HG03521 (cell line): ENCODE measurements at regions not wholly inside any gene's neighbourhood (a gene's known extent, or its start where the extent isn't known, plus 50 kb on each side); places are given as distances from the start of the nearest gene placed in this dataset.
"Not testable (repeated sequence)": the region's sequence is repeated elsewhere in the genome, so short reads cannot be mapped to it uniquely, and the experiment has no call there.

Source experiments
- ATAC-seq: cut with Tn5 transposase; IDR thresholded peaks from one replicate; pipeline ENCODE4 v1.9.1; 2021; ENCODE audit warnings: mild to moderate bottlenecking, moderate library complexity; ENCODE audit not compliant: unreplicated experiment

DNA sequence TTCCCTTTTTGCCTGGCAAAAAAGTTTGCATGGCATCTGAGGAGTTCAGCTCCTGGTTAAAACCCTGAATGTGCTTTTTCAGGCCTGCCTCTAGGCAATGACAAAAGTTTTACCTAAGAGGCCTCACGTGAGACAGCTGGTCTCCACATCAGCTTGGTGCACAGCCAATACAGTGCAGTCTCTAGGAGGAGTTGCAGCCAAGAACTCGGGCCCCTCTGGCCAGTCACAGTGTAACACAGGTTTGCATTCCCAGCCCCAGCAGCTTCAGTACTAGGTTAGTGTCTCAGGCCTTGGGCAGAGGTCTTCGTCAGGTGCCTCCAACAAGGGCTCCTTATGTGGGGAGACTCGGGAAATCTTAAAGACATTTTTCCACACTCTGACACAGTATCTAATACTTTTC, 771.7 kb downstream of the SORCS1 start:
- no peak for ATAC-seq

DNA sequence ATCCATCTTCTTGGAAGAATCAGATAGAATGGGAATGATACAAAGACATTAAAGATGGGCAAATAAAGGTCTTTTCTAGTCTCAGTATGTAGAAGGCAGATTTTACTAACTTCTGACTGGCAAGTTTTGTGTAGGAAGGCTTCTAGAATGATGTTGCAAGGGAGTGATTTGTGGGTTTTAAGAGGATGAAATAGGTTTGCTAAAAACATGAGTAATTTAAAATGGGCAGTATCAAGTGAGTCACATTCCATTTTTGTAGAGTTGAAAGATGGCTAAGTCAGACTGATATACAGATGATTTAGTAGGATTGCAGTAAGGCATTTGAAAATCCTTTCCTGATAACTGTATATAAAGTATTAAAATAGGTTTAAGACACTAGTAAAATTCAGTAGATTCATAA, 777.4 kb downstream of the SORCS1 start:
- no peak for ATAC-seq

GRCh38 chr10:106384496-106384895, 780.0 kb downstream of the SORCS1 start:
- no peak for ATAC-seq

- ATAC-seq = no peak
These were observed 783.8 kb downstream of the SORCS1 start for GRCh38 chr10:106380706-106381105.

DNA sequence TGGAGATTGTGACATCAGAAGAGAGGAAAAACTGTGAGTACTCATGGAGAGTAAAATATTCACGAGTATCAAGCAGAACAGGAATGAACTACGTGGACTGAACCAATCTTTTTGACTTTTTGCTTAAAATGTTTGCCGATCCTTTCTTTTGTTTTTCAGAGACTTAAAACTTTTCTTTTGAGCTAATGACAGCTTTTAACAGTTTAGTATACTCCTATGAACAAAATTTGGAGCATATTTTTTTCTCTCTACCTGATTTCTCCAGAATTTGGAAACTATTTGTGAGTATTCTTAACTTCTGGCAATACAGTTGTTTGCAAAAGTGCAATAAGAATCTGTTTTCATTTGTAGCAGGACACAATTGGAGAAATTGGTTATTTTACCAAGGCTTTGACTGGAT, 786.3 kb downstream of the SORCS1 start:
- no peak for ATAC-seq

- ATAC-seq = no peak
These were observed 793.8 kb downstream of the SORCS1 start for GRCh38 chr10:106370751-106371150.

DNA sequence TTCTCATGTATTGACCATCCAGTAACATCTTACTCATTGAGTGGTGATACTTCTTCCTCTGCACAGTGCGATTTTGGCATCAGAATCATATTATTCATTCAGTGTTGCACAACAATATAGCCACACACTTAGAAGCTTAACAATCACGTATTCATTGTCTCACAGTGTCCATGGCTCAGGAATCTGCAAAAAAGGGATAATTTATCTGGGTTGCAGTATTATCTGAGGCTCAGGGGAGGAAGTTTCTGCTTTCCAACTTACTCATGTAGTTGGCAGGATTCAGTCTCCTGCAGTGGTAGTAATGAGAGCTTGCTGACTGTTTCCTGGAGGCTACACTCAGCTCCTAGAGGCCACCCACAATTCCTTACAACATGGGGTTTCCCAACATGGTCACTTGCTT, 803.6 kb downstream of the SORCS1 start:
- ATAC-seq = no peak

DNA sequence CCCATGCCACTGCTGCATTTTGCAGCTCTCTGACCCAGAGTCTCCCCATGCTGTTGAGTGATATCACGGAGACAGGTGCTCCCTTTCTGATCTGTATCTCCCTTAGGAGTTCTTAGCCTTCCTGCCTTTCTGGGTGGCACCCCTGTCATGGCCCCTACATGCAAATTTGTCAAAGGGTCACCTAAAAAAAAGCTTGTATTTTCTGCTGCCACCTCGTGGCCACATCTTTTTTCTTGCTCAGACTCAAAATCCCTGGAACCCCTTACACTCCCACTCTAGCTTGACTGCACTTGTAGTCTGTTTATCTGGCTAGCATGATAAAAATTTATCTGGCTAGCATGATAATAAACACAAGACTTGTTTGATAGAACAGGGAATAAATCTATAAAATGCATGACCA, 809.1 kb downstream of the SORCS1 start:
- no peak for ATAC-seq

- ATAC-seq = no peak
These were observed 815.6 kb downstream of the SORCS1 start for GRCh38 chr10:106348933-106349332.

DNA sequence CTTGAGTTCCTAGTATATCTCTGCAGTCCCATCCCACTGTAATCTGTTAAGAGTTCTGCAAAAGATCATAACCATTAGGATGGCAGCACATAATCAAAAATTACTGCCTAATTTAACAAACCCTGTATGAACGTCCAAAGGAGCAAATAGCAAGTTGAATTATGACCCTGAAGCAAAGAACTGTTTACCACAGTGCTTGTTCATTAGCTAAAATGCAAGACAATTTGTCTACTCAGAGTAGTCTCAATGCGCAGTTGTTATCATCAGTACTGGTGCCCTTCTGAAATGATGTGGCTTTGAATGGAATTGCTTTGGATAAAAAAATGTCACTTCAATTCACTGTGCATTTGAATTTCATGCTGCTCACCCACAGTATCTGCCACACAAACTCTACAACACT, 817.0 kb downstream of the SORCS1 start:
- no peak for ATAC-seq

DNA sequence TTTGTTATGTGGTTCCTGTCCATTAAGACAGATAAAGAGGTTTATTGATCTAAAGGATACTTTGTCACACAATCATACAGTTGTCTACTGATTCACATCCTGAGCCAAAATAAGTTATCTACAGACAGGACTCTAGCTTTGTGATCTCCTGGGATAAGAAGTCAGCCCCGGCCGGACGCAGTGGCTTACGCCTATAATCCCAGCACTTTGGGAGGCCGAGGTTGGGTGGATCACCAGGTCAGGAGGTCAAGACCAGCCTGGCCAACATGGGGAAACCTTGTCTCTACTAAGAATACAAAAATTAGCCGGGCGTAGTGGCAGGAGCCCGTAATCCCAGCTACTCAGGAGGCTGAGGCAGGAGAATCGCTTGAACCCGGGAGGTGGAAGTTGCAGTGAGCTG, 821.0 kb downstream of the SORCS1 start:
- not testable (repeated sequence) for ATAC-seq

- no peak for ATAC-seq
These were observed 823.1 kb downstream of the SORCS1 start for GRCh38 chr10:106341356-106341755.

GRCh38 chr10:106338486-106338885, 826.0 kb downstream of the SORCS1 start:
- no peak for ATAC-seq

GRCh38 chr10:106336874-106337273, 827.6 kb downstream of the SORCS1 start:
- no peak for ATAC-seq

GRCh38 chr10:106327747-106328146, 836.8 kb downstream of the SORCS1 start:
- no peak for ATAC-seq

DNA sequence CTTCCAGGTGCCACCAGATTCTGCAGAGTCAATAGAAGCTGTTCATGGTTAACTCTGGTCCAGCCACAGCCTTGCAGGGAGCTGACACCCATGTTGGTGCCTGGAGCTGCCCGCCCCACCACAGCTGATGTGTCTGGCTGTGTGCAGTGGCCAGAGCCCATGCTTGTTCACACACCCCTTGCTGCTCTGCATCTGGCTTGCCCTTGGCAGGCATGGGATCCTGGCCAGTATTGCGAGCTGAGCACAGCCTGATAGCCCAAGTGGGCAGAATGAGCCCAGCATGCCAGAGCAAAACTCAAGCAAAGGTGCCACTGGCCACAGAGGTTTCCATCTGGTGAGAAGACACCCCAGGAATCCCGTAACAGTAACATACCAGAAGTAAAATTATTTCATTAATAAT, 843.6 kb downstream of the SORCS1 start:
- ATAC-seq = no peak

GRCh38 chr10:106320078-106320477, 844.4 kb downstream of the SORCS1 start:
- ATAC-seq = no peak

GRCh38 chr10:106317554-106317953, 847.0 kb downstream of the SORCS1 start:
- no peak for ATAC-seq

- no peak for ATAC-seq
These were observed 851.5 kb downstream of the SORCS1 start for GRCh38 chr10:106313041-106313440.

- ATAC-seq = no peak
These were observed 852.4 kb downstream of the SORCS1 start for GRCh38 chr10:106312087-106312486.

DNA sequence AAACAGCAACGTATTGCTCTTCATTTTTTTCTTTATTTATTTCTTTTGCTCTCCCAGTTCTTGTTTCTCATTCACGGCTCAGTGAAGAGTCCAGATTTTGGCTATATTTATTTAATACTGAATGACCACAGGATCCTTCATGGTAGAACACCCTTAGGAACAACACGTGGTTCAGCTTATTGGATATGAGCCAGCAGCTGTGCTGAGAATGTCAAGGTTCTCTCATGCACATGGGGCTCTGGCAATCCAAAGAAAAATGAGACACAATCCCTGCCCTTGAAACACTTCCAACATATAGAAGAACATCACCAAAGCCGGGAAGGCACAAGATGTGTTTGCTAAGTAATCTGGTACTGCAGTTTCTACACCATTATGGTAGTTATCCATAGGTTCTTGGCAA, 852.9 kb downstream of the SORCS1 start:
- no peak for ATAC-seq

DNA sequence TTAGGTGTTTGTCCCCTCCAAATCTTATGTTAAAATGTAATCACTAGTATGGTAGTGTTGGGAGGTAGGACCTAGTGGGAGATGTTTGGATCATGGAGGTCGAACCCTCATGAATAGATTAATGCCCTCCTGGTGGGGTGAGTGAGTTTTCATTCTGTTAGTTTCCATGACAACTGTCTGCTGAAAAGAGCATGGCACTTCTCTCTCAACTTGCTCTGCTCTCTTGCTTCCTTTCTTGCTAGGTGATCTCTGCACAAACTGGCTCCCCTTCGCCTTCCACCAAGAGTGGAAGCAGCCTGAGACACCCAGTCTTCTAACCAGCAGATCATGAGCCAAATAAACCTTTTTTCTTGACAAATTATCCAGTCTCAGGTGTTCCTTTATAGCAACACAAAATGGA, 853.9 kb downstream of the SORCS1 start:
- ATAC-seq = no peak

GRCh38 chr10:106309376-106309775, 855.1 kb downstream of the SORCS1 start:
- ATAC-seq = no peak

DNA sequence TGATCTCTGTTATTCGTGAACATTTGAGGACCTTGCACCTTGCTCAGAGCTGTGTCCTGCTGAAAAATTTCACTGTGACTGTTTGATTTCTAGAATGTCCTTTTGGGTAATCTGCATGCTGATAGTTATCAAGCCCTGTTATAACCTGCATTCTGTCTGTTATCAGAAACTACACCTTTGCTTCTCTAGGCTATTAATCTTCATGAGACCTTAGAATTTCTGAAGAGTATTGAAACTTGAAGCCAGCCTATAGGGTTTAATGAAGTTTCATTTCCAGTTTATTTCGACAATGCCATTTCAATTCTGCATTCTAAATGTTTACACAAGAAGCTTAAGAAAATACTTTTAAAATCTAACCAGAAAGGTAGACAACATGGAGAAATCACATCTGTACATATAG, 856.2 kb downstream of the SORCS1 start:
- ATAC-seq = no peak
